HG03103 (cell line): ENCODE measurements at regions not wholly inside any gene's neighbourhood (a gene's known extent, or its start where the extent isn't known, plus 50 kb on each side); places are given as distances from the start of the nearest gene placed in this dataset.

ENCODE experiments used
- ATAC-seq: cut with Tn5 transposase; IDR thresholded peaks from one replicate; pipeline ENCODE4 v1.9.1; 2021; ENCODE audit warnings: low read depth; ENCODE audit not compliant: unreplicated experiment

DNA sequence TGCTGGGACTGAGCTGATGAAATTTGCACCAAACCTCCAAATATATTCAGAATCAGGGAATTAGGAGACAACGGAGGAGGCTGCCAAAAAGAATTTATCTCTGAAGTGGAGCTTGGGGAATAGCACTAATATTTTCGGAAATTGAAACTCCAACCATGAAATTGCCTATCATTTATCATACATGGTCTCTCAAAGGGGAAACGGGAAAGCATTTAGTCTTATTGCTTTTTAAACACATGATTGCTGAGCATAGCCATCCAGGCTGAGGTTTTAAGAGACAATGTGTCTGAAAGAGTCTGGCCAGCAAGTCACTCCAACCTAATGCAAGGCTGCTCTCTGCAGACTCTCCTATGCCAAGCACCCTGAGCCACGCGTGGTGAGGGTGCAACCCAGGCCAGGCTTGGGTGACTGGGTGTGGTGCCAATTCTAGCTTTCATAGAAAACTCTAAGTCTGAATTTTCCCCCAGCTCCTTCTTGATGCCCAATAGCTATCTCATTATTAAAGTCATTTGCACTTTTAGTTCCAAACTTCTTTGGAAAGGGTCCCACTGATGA, 200.2 kb downstream of the RPLP1 start:
- ATAC-seq, result no peak

GRCh38 chr15:69653306-69653705, 200.7 kb downstream of the RPLP1 start:
- ATAC-seq, result no peak

GRCh38 chr15:69653846-69654245, 201.2 kb downstream of the RPLP1 start:
- no peak for ATAC-seq

GRCh38 chr15:69656271-69657030, 203.8 kb downstream of the RPLP1 start:
- no peak for ATAC-seq

DNA sequence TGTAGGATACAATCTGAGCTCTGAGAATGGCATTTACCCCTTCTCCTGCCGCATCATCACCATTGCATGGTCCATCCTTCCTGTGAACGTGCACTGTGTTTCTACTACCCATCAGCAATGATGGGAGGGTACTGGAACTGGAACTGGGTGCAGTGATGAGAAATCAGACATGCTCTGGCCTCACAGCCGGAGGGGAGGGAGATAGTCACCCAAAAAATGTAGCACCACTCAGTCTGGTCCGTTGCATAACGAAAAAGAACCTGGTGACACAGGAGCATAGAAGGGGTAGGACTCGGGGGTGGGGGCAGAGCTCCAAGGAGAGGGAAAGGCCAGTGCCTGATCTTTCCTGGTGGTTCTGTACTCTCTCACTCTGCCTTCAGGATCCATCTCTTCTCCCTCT, 205.0 kb downstream of the RPLP1 start:
- ATAC-seq, result no peak

GRCh38 chr15:69658411-69658945, 205.9 kb downstream of the RPLP1 start:
- no peak for ATAC-seq

DNA sequence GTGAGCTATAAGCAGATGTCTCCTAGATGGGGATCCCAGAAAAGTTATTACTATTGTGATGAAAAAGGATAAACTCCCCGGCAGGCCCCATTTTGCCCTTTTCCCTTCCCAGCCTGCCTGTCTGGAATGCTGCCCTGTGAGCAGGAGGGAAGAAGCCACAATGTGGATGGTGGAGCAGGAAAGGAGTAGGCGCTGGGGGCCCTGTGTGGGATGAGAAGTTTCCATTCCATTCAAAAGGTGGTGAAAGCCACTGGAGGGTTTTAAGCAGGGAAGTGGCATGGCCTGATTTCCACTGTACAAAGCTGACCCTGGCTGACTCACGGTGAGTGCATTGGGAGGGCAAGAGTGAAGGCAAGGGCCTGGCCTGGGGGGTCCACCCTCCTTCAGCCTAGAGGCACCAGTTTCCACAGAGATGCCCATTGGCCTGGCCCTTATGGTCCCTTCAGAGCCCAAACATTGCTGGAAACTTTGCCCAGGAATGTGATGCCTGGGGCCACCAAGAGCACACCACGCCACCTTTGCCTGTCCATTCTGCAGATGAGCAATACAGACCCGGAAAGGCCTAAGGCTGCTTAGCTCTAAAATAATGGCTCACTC, 206.9 kb downstream of the RPLP1 start:
- ATAC-seq, result no peak

GRCh38 chr15:69660114-69660513, 207.5 kb downstream of the RPLP1 start:
- ATAC-seq, result no peak

GRCh38 chr15:69660658-69661405, 208.2 kb downstream of the RPLP1 start:
- ATAC-seq, result no peak

GRCh38 chr15:69661446-69661845, 208.8 kb downstream of the RPLP1 start:
- ATAC-seq, result no peak

DNA sequence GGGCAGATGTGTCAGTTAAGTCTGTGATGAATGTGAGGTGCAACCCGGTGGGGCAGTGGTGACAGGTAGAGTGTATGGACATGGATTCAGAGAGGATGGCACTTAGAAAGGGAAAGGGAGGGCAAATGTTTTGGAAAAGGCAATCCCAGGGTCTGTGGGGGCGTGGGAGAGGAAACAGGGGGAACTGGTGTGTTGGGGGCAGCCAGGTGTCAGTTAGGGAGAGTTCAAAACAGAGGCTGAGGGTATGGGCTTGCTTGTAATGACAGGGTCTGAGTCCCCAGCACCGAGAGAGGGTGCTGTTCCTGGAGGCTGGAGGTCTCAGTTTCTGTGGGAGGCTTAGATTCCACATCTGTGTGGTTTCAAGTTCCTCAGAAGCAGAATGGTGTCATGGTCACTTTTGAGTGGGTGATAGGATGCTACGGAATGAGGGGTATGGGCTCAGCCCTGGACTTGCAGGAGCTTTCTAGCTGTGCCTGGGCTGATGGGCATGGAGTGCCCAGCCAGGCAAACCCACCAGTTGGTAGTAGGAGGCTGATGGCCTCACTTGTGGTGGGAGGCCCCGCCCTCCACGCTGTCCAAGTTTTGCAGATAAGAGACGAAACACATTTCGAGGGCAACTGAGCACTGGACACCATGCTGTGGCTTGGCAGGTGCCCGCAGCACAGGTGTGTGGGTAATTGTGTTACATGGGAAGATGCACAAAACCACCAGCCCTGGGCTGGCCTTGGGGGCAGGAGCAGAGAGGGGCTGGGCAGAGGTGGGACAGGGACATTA, 209.4 kb downstream of the RPLP1 start:
- ATAC-seq, result no peak

DNA sequence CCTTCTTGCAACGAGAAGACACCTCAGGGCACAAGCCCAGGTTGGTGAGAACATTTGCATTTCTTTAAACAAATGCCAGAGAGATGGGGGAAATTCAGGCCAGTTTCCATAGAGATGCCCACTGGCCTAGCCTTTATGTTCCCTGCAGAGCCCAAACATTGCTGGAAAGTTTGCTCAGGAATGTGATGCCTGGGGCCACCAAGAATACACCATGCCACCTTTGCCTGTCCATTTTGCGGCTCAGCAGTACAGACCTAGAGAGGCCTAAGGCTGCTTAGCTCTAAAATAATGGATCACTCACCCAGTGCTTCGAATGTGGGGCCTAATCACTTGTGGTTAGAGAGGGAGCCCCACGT, 210.0 kb downstream of the RPLP1 start:
- no peak for ATAC-seq

GRCh38 chr15:69663441-69663840, 210.8 kb downstream of the RPLP1 start:
- ATAC-seq, result no peak

- no peak for ATAC-seq
Measured at GRCh38 chr15:69663982-69664381, 211.4 kb downstream of the RPLP1 start.

DNA sequence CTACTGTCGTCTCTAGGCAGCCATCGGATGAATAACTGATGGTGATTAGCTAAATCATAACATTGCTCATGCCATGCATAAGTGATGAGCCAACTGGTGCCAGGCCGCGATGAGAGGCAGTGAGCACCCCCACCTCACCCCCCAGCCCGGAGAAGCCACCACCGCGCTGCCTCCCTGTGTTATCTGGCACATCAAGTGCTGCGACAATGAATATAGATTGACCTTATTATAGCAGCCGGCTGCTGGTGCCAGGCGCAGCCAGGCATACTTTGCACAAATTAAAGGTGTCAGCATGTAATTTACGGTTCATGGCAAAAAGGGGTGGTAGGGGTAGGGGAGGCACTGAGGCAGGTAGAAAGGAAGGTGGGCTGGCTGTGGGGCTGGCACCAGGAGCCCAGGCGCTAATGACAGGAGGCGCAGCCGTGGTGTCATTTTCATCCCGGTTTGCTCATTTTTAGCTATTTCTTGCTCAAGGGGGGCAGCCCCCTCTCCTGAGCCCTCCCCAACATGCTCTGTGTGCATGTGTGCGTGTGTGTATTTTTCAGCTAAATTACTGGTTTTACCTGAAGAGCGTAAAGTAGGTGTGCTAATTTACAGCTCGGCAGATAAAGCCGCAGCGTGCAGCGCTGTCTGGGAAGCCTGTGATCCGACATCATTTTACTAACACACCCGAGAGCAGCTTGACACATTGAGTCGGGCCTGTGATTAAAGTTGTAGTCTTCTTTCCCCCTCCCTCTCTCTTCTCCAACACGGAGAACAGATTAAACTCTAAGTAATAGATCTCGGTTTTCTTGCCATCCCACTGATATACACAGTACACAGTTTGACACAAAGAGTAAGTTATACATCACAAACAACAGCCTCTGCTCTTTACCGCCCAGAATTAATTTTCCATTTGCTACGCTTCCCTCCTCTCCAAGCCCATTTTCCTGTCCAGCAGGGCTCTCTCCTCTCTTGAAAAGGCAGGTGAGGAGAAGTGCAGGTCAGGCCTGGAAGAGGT, 212.3 kb downstream of the RPLP1 start:
- no peak for ATAC-seq

DNA sequence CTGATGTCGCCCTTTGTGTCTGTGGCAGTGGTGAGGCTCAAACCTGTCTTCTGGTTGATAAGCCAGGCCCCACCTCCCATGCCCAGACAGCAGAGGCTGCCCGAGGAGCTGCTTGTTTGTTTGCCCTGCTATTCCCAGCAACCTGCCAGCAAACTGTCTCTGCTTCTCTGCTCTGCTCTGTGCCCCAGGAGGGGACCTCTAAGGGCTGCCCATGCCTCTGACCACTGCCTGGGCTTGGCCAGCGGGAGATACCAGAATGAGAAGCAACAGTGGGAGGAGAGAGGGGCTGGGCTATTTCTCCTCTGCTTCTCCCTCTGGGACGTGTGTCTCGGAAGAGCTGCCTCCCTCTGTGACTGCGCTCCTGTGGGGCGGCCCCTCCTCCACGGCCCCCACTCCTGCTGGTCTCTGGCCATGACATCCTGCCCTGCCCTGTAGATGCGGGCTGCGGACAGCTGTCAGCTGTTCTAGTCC, 213.1 kb downstream of the RPLP1 start:
- ATAC-seq, result no peak

DNA sequence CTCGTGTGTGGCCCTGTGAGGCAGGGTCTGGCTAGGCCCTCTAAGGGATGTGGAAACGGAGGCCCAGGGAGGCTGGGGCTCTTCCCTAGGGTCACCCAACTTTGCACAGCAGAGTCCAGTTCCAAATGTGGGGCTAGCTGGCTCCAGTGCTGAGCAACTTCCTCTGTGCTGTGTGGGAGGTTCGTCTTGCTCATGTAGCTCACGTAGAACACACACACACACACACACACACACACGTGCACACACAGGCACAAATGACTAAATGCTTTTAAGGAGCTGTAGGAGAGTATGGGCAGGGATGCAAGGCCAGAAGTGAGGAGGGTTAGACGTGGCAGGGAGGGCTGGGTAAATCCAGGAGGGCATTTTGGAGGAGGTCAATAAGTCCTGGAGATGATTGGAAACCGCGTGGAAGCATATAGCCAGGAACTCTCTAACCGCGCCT, 213.8 kb downstream of the RPLP1 start:
- ATAC-seq, result no peak

DNA sequence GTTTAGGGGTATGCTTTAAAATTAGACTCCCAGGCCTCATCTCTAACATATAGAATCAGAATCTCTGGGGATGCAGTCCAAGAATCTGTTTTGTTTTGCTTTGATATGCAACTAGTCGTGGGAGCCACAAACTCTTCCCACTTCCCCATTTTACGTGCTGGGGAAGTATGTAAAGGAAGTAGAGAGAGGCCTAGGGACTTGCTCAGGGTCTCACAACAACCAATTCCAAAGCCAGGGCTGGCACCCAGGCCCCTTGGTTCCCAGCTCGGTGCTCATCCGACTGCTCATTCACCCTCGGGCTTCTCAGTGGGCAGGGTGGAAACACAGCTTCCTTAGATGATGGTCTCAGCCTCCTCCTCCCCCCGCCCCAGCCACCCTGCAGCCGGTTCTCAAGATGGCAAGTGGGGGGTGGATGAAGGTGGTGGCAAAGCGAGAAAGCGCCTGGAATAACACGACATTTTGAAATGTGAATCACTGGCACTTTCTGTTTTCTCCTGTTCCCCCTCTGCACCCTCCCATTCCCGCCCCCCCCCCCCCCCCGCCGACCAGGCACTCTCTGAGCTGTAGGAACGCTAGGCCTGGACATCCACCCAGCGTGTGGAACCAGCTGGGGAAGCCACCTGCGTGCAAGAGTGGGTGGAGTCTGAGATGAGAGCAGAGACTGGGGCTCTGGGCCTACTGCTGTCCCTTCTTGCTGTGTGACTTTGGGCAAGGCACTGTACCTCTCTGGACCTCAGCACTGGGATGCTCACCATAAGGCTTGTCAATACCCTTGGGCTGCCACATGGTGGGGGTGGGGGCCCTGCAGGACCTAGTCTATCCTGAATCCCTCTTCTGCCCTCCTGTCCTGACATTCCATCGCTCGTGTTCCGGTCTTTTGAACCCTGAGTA, 214.5 kb downstream of the RPLP1 start:
- peak; percentile 39 for ATAC-seq
